HG03064 (cell line): ENCODE measurements at regions not wholly inside any gene's neighbourhood (a gene's known extent, or its start where the extent isn't known, plus 50 kb on each side); places are given as distances from the start of the nearest gene placed in this dataset.

Source experiments
- ATAC-seq: cut with Tn5 transposase; IDR thresholded peaks from one replicate; pipeline ENCODE4 v1.9.1; 2021; ENCODE audit warnings: low read depth; ENCODE audit not compliant: unreplicated experiment

DNA sequence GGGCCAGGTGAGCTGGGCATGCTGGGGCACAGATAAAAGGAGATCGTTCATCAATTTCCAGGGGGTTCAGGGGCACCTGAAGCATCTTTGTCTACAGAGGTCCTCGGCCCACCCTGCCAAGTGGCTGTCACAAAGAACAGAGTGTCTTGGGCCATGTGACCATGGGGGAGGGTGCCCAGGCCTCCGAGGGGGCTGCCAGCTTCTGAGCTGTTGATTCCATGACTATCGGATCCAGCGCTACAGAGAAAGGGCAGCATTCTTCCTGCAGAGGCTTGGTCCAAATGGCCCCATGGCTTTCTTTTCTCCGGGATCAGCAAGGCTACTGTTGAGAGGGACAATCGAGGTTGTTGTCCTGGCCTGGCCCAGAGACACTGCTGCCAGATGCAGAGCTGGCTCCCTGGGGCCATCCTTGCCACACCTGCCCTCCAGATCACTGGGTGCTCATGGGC is 289.2 kb downstream of the ZSWIM6 start:
- no peak for ATAC-seq

DNA sequence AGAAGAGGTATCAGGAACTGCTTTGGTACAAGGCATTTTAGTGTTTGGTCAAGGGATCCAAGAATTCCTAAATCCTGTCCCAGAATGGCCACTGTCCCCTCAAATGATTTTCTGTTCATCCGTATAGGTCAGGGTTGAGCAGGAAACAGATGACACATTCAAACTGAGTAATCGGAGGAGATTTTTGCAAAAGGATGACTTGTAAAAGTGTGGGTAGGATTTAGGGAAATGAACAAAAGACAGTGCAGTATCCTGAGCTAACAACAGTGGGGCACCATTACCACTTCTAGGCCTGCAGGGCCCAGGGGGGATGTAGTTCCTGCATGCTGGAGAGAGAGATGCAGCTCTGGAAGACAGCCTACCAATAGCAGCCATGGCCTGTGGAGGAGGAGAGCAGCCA is 290.1 kb downstream of the ZSWIM6 start:
- no peak for ATAC-seq

- no peak for ATAC-seq
Observed at GRCh38 chr5:61623401-61624069, 291.5 kb downstream of the ZSWIM6 start.

GRCh38 chr5:61624553-61625136 is 292.6 kb downstream of the ZSWIM6 start:
- no peak for ATAC-seq

GRCh38 chr5:61625137-61625561 is 293.1 kb downstream of the ZSWIM6 start:
- ATAC-seq: no peak

- no peak for ATAC-seq
Observed at GRCh38 chr5:61625681-61626621, 293.9 kb downstream of the ZSWIM6 start.

DNA sequence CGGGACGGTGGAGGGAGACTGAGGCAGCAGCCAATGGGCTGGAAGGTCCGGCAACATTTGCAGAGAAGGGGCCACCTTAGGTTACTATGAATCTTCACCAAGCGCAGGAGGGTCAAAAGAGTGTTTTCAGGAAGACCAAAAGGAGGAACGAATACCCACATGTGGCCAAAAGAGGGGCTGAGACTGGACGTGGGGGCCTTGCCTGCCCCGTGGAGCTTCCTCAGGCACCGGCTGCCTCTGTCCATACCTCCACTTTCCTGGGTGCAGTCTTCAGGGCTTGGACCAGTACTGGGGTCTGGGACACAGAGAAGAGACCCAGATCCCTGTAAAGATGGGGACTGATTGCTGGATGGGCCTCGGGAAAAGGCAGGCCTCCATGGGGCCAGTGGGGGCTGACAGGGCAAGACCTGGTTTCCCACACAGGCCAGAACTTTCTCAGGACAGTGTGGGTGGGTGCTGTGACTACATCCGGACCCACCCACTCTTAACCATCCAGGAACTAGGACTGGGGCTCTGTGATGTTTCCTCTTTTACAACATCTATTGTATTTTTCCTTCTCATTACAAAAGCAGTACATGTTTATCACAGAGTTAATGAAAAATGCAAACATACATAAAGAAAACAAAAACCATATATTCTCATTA is 294.7 kb downstream of the ZSWIM6 start:
- ATAC-seq: no peak

- ATAC-seq: no peak
Observed at GRCh38 chr5:61627531-61627930, 295.5 kb downstream of the ZSWIM6 start.

- ATAC-seq: no peak
Observed at GRCh38 chr5:61630908-61631307, 298.9 kb downstream of the ZSWIM6 start.

- ATAC-seq: no peak
Observed at GRCh38 chr5:61631438-61631941, 299.4 kb downstream of the ZSWIM6 start.

GRCh38 chr5:61632064-61632463 is 300.0 kb downstream of the ZSWIM6 start:
- no peak for ATAC-seq

- no peak for ATAC-seq
Observed at GRCh38 chr5:61635271-61635670, 303.2 kb downstream of the ZSWIM6 start.

- no peak for ATAC-seq
Observed at GRCh38 chr5:61637566-61637965, 305.5 kb downstream of the ZSWIM6 start.

DNA sequence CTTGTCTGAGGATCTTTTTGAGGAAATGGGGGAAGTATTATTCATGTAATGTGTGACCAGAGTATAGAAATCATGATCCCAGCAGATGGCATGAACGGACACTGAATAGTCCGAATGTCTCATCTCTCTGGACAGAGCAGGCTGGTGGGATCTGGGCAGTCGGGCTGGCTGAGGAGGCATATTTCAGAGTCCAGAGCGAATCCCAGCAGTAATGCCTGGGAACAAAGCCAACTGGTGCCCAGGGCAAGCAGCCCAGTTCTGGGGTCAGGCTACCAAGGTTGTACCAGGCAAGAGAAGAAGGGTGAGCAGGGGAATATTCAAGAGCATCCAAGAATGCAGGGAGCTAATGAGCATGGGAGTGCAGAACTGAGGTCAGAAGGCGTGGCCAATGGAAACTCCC is 306.4 kb downstream of the ZSWIM6 start:
- ATAC-seq: no peak

- no peak for ATAC-seq
Observed at GRCh38 chr5:61640179-61641021, 308.3 kb downstream of the ZSWIM6 start.

DNA sequence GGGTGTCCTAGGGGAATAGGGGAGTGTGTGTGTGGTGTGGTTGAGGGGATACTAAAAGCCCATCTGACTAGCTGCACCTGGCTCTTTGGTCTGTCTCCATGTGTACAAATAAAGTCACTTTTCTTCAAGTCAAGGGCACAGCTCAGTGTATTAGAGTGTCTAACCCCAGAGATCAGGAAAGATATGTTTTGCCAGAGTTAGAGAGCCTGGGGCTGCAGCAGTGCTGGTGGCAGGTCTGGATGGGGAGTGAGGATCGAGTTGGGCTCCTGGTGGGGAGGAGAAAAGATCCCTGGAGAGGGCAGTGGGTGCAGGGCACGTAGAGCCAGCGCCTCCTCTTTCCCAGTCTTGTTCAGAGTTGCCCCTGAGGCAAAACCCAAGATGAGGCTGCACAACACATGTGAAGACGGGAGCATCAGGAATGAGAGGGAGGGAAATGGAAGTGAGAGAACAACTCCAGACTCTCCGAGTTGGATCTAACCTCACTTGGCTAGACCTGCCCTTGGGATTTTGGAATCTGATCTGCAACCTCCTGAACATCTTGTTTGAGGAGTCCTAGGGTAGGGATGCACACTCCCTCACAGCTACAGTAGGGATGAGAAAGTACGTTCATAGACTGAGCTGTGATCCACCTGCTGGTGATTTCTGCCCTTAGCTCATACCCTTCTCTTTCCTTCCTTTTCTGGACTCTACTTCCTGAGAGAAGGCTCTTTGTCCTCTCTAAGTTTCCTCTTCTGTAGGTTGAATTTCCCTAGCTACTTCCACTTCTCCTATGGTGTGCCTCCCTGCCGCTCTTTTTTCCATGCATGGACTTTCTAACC is 309.9 kb downstream of the ZSWIM6 start:
- ATAC-seq: no peak

- ATAC-seq: no peak
Observed at GRCh38 chr5:61647672-61648071, 315.6 kb downstream of the ZSWIM6 start.

DNA sequence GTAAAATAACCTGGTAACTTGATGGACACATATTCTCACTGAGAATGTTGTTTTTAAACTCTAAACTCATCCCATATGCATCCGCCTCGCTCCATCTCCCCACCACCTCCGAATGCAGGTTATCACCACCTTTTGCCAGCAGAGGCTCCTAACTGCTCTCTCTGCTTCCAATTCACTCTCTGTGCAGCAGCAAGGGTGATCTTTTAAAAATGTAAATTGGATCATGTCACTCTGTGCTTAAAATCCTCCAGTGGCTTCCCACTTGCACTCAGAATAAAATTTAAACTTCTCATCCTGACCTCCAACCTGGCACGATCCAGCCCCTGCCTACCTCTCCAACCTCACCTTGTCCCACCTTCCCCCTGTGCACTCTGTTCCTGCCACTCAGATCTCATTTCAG is 317.2 kb downstream of the ZSWIM6 start:
- no peak for ATAC-seq

DNA sequence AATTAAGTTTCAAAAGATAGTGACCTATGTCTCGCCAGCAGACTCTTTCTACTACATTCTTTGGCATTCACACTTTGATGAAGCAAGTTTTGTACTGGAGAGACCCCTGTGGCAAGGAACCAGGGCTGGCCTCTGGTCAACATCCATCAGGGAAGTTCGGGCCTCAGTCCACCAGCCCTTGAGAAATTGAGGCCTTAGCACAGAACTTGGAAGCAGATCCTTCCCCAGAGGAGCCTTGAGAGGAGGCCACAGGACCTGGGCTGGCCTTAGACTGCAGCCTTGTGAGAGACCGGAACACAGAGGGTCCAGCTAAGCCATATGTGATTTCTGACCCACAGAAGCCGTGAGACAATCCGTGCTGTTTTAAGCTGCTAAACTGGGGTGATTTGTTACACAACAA is 317.9 kb downstream of the ZSWIM6 start:
- no peak for ATAC-seq
